Activated CD4-positive, alpha-beta memory T cell treated with anti-CD3 and anti-CD28 coated beads, Interleukin-2, amount 10 ng/mL, durations not matched to agents 7 days and 5 days (primary cell): ENCODE measurements at regions not wholly inside any gene's neighbourhood (a gene's known extent, or its start where the extent isn't known, plus 50 kb on each side); places are given as distances from the start of the nearest gene placed in this dataset.
"Not testable (repeated sequence)": the region's sequence is repeated elsewhere in the genome, so short reads cannot be mapped to it uniquely, and the experiment has no call there.

Source experiments
- CTCF ChIA-PET: fragments of 350-600 bp; sonication (Branson Sonifier 250); formaldehyde crosslinking; loops from one replicate; lab custom pipeline; 2021; ENCODE audit warnings: antibody characterized with exemption, inconsistent platforms; lab: Charles Lee
- POLR2A ChIA-PET: fragments of 350-600 bp; sonication (Branson Sonifier 250); formaldehyde crosslinking; loops from one replicate; lab custom pipeline; 2021; ENCODE audit warnings: antibody characterized with exemption; lab: Charles Lee
- DNase-seq: peaks from one replicate; pipeline ENCODE4 v3.0.0-alpha.2; 2020
- H3K27ac Mint-ChIP-seq: one replicate; pipeline ENCODE4 v1.8.0; 2021; ENCODE audit warnings: mild to moderate bottlenecking, mixed read lengths
- H3K27me3 Mint-ChIP-seq: one replicate; pipeline ENCODE4 v1.8.0; 2021; ENCODE audit warnings: mixed read lengths
- H3K36me3 Mint-ChIP-seq: one replicate; pipeline ENCODE4 v1.8.0; 2021; ENCODE audit warnings: low read depth, mixed read lengths
- H3K4me1 Mint-ChIP-seq: one replicate; pipeline ENCODE4 v1.8.0; 2021; ENCODE audit warnings: mixed read lengths
- H3K4me3 Mint-ChIP-seq: one replicate; pipeline ENCODE4 v1.8.0; 2021; ENCODE audit warnings: mild to moderate bottlenecking, mixed read lengths
- H3K9me3 Mint-ChIP-seq: one replicate; pipeline ENCODE4 v1.8.0; 2021; ENCODE audit warnings: mixed read lengths

GRCh38 chr9:64066736-64067368 is 1218.2 kb downstream of the FOXD4L5 start:
- CTCF ChIA-PET: no interaction called here
- Mint-ChIP-seq H3K4me3 (no peak overlapping the region), H3K27ac (no peak overlapping the region), H3K9me3 (peaks cover 10% of the 10 kb centered on the region), H3K36me3 (no peaks in the 10 kb centered on the region), H3K4me1 (no peaks in the 10 kb centered on the region), H3K27me3 (no peaks in the 10 kb centered on the region)
- POLR2A ChIA-PET: no interaction called here
- no peak for DNase-seq

- Mint-ChIP-seq H3K4me1 (no peaks in the 10 kb centered on the region), H3K27me3 (no peaks in the 10 kb centered on the region), H3K9me3 (peaks cover 9% of the 10 kb centered on the region), H3K27ac (no peak overlapping the region), H3K4me3 (no peak overlapping the region), H3K36me3 (no peaks in the 10 kb centered on the region)
- POLR2A ChIA-PET: no interaction called here
- CTCF ChIA-PET: no interaction called here
- no peak for DNase-seq
Measured at GRCh38 chr9:64061013-64061627, 1223.9 kb downstream of the FOXD4L5 start.

GRCh38 chr9:64058070-64058469 is 1226.9 kb downstream of the FOXD4L5 start:
- POLR2A ChIA-PET, H3K9me3 Mint-ChIP-seq, H3K4me3 Mint-ChIP-seq, H3K27me3 Mint-ChIP-seq, H3K4me1 Mint-ChIP-seq, H3K36me3 Mint-ChIP-seq, H3K27ac Mint-ChIP-seq, CTCF ChIA-PET, DNase-seq: not testable (repeated sequence)

- Mint-ChIP-seq H3K27me3 (no peaks in the 10 kb centered on the region), H3K4me3 (no peak overlapping the region), H3K36me3 (no peaks in the 10 kb centered on the region), H3K27ac (no peak overlapping the region), H3K4me1 (no peaks in the 10 kb centered on the region), H3K9me3 (peaks cover 4% of the 10 kb centered on the region)
- DNase-seq: no peak
- ChIA-PET POLR2A (no interaction called here), CTCF (no interaction called here)
Measured at GRCh38 chr9:64057553-64057952, 1227.5 kb downstream of the FOXD4L5 start.

- CTCF ChIA-PET, H3K4me1 Mint-ChIP-seq, DNase-seq, H3K4me3 Mint-ChIP-seq, POLR2A ChIA-PET, H3K27ac Mint-ChIP-seq, H3K27me3 Mint-ChIP-seq, H3K36me3 Mint-ChIP-seq, H3K9me3 Mint-ChIP-seq: not testable (repeated sequence)
Measured at GRCh38 chr9:64028925-64029324, 1256.1 kb downstream of the FOXD4L5 start.

- CTCF ChIA-PET: not testable (repeated sequence)
Measured at GRCh38 chr9:64020696-64021491, 1264.1 kb downstream of the FOXD4L5 start.

GRCh38 chr9:64017666-64018065 is 1267.3 kb downstream of the FOXD4L5 start:
- H3K27ac Mint-ChIP-seq, DNase-seq, CTCF ChIA-PET, H3K36me3 Mint-ChIP-seq, H3K4me1 Mint-ChIP-seq, H3K27me3 Mint-ChIP-seq, H3K9me3 Mint-ChIP-seq, H3K4me3 Mint-ChIP-seq, POLR2A ChIA-PET: not testable (repeated sequence)

More at GRCh38 chr9:64020696-64021491, 1264.1 kb downstream of the FOXD4L5 start:
- H3K4me3 Mint-ChIP-seq, H3K36me3 Mint-ChIP-seq, H3K27ac Mint-ChIP-seq, H3K9me3 Mint-ChIP-seq, DNase-seq, H3K4me1 Mint-ChIP-seq, H3K27me3 Mint-ChIP-seq, POLR2A ChIA-PET: not testable (repeated sequence)

- H3K36me3 Mint-ChIP-seq, H3K27ac Mint-ChIP-seq, CTCF ChIA-PET, H3K27me3 Mint-ChIP-seq, H3K9me3 Mint-ChIP-seq, DNase-seq, H3K4me1 Mint-ChIP-seq, POLR2A ChIA-PET: not testable (repeated sequence)
- H3K4me3 Mint-ChIP-seq: peak overlapping the region; percentile 54
Measured at GRCh38 chr9:64016845-64017406, 1268.1 kb downstream of the FOXD4L5 start.

GRCh38 chr9:64016246-64016645 is 1268.8 kb downstream of the FOXD4L5 start:
- POLR2A ChIA-PET, H3K27ac Mint-ChIP-seq, CTCF ChIA-PET, H3K4me1 Mint-ChIP-seq, DNase-seq, H3K27me3 Mint-ChIP-seq, H3K9me3 Mint-ChIP-seq, H3K36me3 Mint-ChIP-seq: not testable (repeated sequence)
- peak overlapping the region; percentile 37 for H3K4me3 Mint-ChIP-seq

- Mint-ChIP-seq H3K4me1 (no peaks in the 10 kb centered on the region), H3K9me3 (peaks cover 3% of the 10 kb centered on the region), H3K4me3 (no peak overlapping the region), H3K36me3 (no peaks in the 10 kb centered on the region), H3K27me3 (no peaks in the 10 kb centered on the region), H3K27ac (no peak overlapping the region)
- ChIA-PET POLR2A (no interaction called here), CTCF (no interaction called here)
- DNase-seq: no peak
Measured at GRCh38 chr9:64015136-64015535, 1269.9 kb downstream of the FOXD4L5 start.

- H3K4me3 Mint-ChIP-seq, DNase-seq, H3K27me3 Mint-ChIP-seq, H3K27ac Mint-ChIP-seq, H3K4me1 Mint-ChIP-seq, CTCF ChIA-PET, H3K9me3 Mint-ChIP-seq, POLR2A ChIA-PET, H3K36me3 Mint-ChIP-seq: not testable (repeated sequence)
Measured at GRCh38 chr9:64014386-64015091, 1270.5 kb downstream of the FOXD4L5 start.

GRCh38 chr9:64013122-64013521 is 1271.9 kb downstream of the FOXD4L5 start:
- H3K27ac Mint-ChIP-seq, H3K9me3 Mint-ChIP-seq, DNase-seq, CTCF ChIA-PET, H3K36me3 Mint-ChIP-seq, H3K4me3 Mint-ChIP-seq, POLR2A ChIA-PET, H3K4me1 Mint-ChIP-seq, H3K27me3 Mint-ChIP-seq: not testable (repeated sequence)

- CTCF ChIA-PET, H3K4me3 Mint-ChIP-seq, H3K4me1 Mint-ChIP-seq, H3K27me3 Mint-ChIP-seq, DNase-seq, H3K36me3 Mint-ChIP-seq, POLR2A ChIA-PET, H3K9me3 Mint-ChIP-seq, H3K27ac Mint-ChIP-seq: not testable (repeated sequence)
Measured at GRCh38 chr9:64012014-64012413, 1273.0 kb downstream of the FOXD4L5 start.
